Suprapubic skin (tissue), 4 donors: ENCODE measurements at regions not wholly inside any gene's neighbourhood (a gene's known extent, or its start where the extent isn't known, plus 50 kb on each side); places are given as distances from the start of the nearest gene placed in this dataset.

Experiments
- DNase-seq, 2 donors: peaks; one replicate each; pipeline ENCODE4 v3.0.0-alpha.2; 2019; ENCODE audit warnings: low spot score in 2 of 2
- H3K27ac ChIP-seq: fragments of 200-600 bp; sonication (generic); one replicate; pipeline ENCODE4 v1.5.1; 2019
- H3K27me3 ChIP-seq: fragments of 200-600 bp; sonication (generic); one replicate; pipeline ENCODE4 v1.5.1; 2019
- H3K36me3 ChIP-seq: fragments of 200-600 bp; sonication (generic); one replicate; pipeline ENCODE4 v1.5.1; 2019
- H3K4me1 ChIP-seq: fragments of 200-600 bp; sonication (generic); one replicate; pipeline ENCODE4 v1.5.1; 2019
- H3K4me3 ChIP-seq: fragments of 200-600 bp; sonication (generic); one replicate; pipeline ENCODE4 v1.5.1; 2019; ENCODE audit warnings: mild to moderate bottlenecking
- H3K9me3 ChIP-seq: fragments of 200-600 bp; sonication (generic); one replicate; pipeline ENCODE4 v1.5.1; 2019
- EP300 ChIP-seq: sonication (generic); formaldehyde crosslinking; IDR thresholded peaks from one replicate; pipeline ENCODE4 v1.6.1; 2017; ENCODE audit warnings: antibody characterized with exemption
- POLR2A ChIP-seq, 2 donors: fragments of 450-650 bp; IDR thresholded peaks; one replicate each; pipeline ENCODE4 v1.6.1; 2017; ENCODE audit warnings: antibody characterized with exemption in 2 of 2, mild to moderate bottlenecking in 2 of 2, moderate library complexity in 2 of 2
- POLR2AphosphoS5 ChIP-seq, 3 donors: sonication (generic); formaldehyde crosslinking; IDR thresholded peaks; one replicate each; pipeline ENCODE4 v1.6.1; 2017; ENCODE audit warnings: antibody characterized with exemption in 3 of 3
- WGBS: methylation state at CpG from one replicate; pipeline ENCODE4 v1.1.5; 2018; 5-methylcytosine and 5-hydroxymethylcytosine counted together
- TF ChIP-seq, protein P1 (sequence below), 2 donors: fragments of 200-600 bp in 1 of 2; fragments of 450-650 bp in 1 of 2; sonication (generic) in 1 of 2; IDR thresholded peaks; one replicate each; pipeline ENCODE4 v1.5.1; 2016 to 2019; ENCODE audit warnings: antibody characterized with exemption in 2 of 2, mild to moderate bottlenecking in 1 of 2, moderate library complexity in 1 of 2

DNA sequence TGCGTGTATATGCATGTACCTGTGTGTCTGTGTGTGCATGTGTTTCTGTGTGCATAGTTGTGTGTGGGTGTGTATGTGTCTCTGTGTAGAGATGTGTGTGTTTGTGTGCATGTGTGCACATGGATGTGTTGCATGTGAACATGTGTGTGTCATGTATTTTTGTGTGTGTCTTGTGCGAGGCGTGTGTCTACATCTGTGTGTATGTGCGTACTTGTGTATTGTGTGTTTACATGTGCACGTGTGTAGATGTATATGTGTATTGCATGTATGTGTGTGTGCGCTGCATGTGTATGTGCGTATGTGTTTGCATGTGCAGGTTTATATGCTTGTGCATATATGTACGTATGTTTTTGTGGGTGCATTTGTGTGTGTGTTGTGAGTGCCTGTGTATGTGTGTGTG is 735.2 kb downstream of the GALR1 start:
- no peak for DNase-seq
- Histone ChIP-seq H3K27ac (no peak overlapping the region), H3K4me3 (no peak overlapping the region), H3K4me1 (no peaks in the 10 kb centered on the region), H3K27me3 (no peaks in the 10 kb centered on the region), H3K36me3 (no peaks in the 10 kb centered on the region), H3K9me3 (no peaks in the 10 kb centered on the region)
- no peak for TF ChIP-seq POLR2A (IDR thresholded peaks at IDR 0.05)
- no peak for TF ChIP-seq EP300
- no peak for TF ChIP-seq POLR2AphosphoS5 (IDR thresholded peaks at IDR 0.05)
- TF ChIP-seq, protein P1, sequence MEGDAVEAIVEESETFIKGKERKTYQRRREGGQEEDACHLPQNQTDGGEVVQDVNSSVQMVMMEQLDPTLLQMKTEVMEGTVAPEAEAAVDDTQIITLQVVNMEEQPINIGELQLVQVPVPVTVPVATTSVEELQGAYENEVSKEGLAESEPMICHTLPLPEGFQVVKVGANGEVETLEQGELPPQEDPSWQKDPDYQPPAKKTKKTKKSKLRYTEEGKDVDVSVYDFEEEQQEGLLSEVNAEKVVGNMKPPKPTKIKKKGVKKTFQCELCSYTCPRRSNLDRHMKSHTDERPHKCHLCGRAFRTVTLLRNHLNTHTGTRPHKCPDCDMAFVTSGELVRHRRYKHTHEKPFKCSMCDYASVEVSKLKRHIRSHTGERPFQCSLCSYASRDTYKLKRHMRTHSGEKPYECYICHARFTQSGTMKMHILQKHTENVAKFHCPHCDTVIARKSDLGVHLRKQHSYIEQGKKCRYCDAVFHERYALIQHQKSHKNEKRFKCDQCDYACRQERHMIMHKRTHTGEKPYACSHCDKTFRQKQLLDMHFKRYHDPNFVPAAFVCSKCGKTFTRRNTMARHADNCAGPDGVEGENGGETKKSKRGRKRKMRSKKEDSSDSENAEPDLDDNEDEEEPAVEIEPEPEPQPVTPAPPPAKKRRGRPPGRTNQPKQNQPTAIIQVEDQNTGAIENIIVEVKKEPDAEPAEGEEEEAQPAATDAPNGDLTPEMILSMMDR (IDR thresholded peaks at IDR 0.05), result no peak
- WGBS, result 96% methylated on average over 8 of the region's 8 CpGs

DNA sequence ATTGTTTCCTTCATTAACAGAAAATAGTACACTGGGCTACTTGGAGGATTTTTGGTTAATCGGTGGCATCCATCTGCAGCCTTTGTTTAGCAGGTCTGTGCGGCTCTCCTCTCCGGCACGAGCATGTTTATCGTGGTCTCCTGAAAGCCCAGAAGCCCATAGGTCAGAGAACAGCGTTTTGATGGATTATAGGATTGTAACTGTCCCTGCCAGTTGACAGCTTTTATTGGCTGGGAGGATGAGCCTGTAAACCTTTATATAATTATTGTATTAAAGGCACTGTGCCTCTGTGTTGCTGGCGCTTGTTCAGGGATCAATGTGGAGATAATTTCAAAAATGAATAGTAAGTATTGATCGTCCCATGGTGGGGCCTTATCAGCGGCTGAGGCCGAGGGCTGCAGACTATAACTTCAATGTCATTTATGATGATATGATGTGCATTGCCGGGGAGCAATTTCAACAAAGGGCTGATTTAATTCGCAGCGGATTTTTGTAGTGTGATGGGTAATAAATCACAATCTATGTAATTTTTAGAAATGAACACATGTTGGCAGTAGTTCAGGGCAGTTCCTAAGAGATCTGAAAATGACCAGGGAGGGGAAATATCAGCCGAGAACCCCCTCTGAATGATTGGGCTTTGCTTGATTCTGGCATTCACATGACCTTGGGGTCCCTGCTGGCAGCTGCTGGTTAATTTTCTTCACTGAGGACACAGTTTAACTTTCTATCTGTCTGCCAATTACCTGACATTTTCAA is 736.1 kb downstream of the GALR1 start:
- Histone ChIP-seq H3K9me3 (no peaks in the 10 kb centered on the region), H3K27me3 (no peaks in the 10 kb centered on the region), H3K27ac (no peak overlapping the region), H3K4me1 (no peaks in the 10 kb centered on the region), H3K4me3 (no peak overlapping the region), H3K36me3 (no peaks in the 10 kb centered on the region)
- 50% methylated on average over 14 of the region's 14 CpGs for WGBS
- no peak for DNase-seq
- TF ChIP-seq EP300 (no peak), POLR2A (IDR thresholded peaks at IDR 0.05) (no peak), POLR2AphosphoS5 (IDR thresholded peaks at IDR 0.05) (no peak)
- TF ChIP-seq, protein P1 (IDR thresholded peaks at IDR 0.05), result no peak

DNA sequence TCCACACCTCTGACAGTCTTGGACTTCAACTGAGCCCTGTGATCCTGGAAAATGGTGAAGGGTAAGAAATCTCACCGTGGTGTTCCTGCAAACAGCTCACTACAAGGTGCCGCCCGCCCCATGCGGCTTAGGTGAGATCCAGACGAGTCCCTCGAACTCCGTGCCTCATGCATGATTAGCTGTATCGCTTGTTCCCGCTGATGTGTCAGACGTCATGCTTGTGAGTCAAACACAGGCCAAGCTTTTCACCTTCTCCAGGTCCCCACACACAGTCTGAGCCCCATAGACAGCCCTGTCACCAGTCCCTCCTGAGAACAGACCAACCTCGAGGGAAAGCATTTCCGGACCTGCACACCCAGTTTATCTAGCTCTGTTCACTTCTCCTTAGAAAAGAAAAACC is 740.5 kb downstream of the GALR1 start:
- H3K9me3 ChIP-seq, result no peaks in the 10 kb centered on the region
- 88% methylated on average over 12 of the region's 12 CpGs for WGBS

DNA sequence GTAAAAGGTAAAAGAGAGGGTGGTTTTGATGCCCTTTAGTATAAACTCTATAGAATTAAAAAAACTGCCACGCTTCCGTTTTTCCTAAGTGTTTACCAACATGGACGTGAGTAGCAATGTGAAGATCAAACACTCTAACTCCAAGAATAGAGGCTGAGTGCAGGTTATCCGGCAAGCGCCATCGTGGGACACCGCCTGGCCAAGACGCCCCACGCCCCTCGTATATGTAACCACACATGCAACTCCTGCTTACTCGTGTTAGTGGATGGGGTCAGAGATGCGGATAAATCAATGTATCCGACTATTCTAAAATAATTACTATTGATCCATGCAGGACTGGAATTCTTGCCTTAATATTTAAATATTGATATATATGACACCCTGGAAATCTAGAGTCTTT is 741.3 kb downstream of the GALR1 start:
- WGBS, result 94% methylated on average over 13 of the region's 13 CpGs
- TF ChIP-seq EP300, result no peak
- Histone ChIP-seq H3K27me3 (no peaks in the 10 kb centered on the region), H3K9me3 (no peaks in the 10 kb centered on the region), H3K4me1 (no peaks in the 10 kb centered on the region), H3K27ac (no peak overlapping the region), H3K36me3 (no peaks in the 10 kb centered on the region), H3K4me3 (no peak overlapping the region)
- no peak for DNase-seq

More for the DNA sequence above, 740.5 kb downstream of the GALR1 start:
- no peak for TF ChIP-seq EP300
- TF ChIP-seq POLR2A (IDR thresholded peaks at IDR 0.05), result no peak
- TF ChIP-seq, protein P1 (IDR thresholded peaks at IDR 0.05), result no peak
- TF ChIP-seq POLR2AphosphoS5 (IDR thresholded peaks at IDR 0.05), result no peak
- Histone ChIP-seq H3K36me3 (no peaks in the 10 kb centered on the region), H3K4me3 (no peak overlapping the region), H3K27me3 (no peaks in the 10 kb centered on the region), H3K27ac (no peak overlapping the region), H3K4me1 (no peaks in the 10 kb centered on the region)
- DNase-seq, result no peak

DNA sequence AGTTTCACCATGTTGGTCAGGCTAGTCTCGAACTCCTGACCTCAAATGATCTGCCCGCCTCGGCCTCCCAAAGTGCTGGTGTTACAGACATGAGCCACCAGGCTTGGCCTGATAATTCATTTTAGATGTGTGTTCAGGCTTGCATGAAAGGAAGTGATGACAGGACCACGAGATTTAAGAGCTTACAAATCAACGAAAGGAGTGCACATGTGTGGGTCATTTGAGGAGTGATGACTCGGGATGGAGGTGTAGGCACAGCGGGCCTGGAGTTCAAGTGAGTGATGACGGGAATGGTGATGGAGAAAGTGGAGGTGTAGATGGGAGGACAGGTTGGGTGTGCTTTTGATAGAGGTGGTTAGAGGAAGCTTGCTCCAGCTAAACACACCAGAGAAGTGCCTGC is 742.4 kb downstream of the GALR1 start:
- Histone ChIP-seq H3K4me1 (no peaks in the 10 kb centered on the region), H3K36me3 (no peaks in the 10 kb centered on the region), H3K9me3 (no peaks in the 10 kb centered on the region), H3K27me3 (no peaks in the 10 kb centered on the region), H3K4me3 (no peak overlapping the region), H3K27ac (no peak overlapping the region)
- TF ChIP-seq POLR2AphosphoS5 (IDR thresholded peaks at IDR 0.05) (no peak), POLR2A (IDR thresholded peaks at IDR 0.05) (no peak), EP300 (no peak)
- TF ChIP-seq, protein P1 (IDR thresholded peaks at IDR 0.05), result no peak
- 77% methylated on average over 8 of the region's 8 CpGs for WGBS
- no peak for DNase-seq
